ENCODE measurements at regions not wholly inside any gene's neighbourhood (a gene's known extent, or its start where the extent isn't known, plus 50 kb on each side); places are given as distances from the start of the nearest gene placed in this dataset.

DNA sequence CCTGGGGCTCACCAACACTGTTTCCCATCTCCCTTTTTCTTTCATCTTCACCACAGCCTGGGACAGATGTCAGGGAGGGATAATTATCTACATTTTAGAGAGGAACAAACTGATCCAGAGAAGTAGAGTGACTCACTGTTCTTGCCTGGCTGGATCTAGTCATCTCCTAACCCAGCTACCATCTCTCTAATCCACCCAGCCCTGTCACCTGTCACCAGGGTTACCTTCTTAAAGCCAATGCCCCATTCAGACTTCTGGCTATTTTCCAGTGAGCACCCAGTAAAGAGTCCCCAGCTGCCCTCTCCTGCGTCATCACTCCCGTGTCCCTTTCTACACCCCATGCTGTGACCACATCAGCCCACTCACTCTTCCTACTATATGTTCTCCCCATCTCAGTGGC is 68.4 kb upstream of the DUSP5 start:
- Histone ChIP-seq H3K27ac (no peak overlapping the region), H3K4me1 (peaks cover 11% of the 10 kb centered on the region), H3K4me3 (no peak overlapping the region), H3K9me3 (no peaks in the 10 kb centered on the region), H3K36me3 (no peaks in the 10 kb centered on the region), H3K27me3 (no peaks in the 10 kb centered on the region)
- ATAC-seq (no peak), DNase-seq (peak; percentile 25)
- intact Hi-C loops (cut with DNase I), result no loop called here
- TF ChIP-seq, protein P1, sequence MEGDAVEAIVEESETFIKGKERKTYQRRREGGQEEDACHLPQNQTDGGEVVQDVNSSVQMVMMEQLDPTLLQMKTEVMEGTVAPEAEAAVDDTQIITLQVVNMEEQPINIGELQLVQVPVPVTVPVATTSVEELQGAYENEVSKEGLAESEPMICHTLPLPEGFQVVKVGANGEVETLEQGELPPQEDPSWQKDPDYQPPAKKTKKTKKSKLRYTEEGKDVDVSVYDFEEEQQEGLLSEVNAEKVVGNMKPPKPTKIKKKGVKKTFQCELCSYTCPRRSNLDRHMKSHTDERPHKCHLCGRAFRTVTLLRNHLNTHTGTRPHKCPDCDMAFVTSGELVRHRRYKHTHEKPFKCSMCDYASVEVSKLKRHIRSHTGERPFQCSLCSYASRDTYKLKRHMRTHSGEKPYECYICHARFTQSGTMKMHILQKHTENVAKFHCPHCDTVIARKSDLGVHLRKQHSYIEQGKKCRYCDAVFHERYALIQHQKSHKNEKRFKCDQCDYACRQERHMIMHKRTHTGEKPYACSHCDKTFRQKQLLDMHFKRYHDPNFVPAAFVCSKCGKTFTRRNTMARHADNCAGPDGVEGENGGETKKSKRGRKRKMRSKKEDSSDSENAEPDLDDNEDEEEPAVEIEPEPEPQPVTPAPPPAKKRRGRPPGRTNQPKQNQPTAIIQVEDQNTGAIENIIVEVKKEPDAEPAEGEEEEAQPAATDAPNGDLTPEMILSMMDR (IDR thresholded peaks at IDR 0.05), result no peak

DNA sequence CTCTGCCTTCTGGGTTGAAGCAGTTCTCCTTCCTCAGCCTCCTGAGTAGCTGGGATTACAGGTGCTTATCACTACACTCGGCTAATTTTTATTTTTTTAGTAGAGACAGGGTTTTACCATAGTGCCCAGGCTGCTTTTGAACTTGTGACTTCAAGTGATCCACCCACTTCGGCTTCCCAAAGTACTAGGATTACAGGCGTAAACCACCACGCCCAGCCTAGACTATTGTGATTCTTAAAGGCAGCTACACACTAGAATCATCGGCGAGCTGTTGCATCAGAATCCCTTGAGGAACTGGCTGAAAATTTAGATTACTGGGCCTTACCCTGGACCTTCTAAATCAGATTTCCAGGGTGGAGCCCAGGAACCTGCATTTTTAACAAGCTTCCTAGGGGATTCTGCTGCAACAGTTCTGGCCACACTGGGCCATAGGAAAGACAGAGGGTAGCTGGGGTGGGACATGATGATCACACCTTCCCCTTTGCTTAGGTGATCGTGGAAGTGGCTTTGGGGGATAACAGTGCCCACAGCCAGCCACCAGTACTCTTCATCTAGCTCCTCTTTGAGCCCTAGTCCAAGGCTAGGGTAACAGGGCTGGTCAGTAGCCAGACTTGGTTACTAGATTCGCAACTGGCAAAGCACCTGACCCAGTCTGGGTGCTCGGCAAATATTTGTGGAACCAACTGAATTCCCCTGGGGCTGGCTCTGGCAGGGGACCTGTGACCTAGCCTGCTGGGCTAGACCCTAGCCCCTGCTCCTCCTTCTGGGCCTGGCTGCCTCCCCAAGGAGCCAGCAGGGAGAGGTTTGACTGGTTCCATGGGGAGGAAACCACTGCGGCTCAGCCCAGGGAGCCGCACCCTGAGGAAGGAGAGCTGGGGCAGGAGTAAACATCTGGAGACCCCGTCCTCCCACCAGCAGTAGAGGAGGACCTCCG is 67.1 kb upstream of the DUSP5 start:
- H3K36me3 ChIP-seq, result no peaks in the 10 kb centered on the region
- TF ChIP-seq, protein P1 (IDR thresholded peaks at IDR 0.05), result no peak
- DNase-seq (peak; percentile 49), ATAC-seq (peak; percentile 21)
- peaks cover 9% of the 10 kb centered on the region for H3K4me1 ChIP-seq
- H3K9me3 ChIP-seq, result no peaks in the 10 kb centered on the region
- intact Hi-C loops (cut with DNase I), result no loop called here
- no peak overlapping the region for H3K4me3 ChIP-seq
- no peak overlapping the region for H3K27ac ChIP-seq
- H3K27me3 ChIP-seq, result no peaks in the 10 kb centered on the region

GRCh38 chr10:110431659-110432058 is 66.0 kb upstream of the DUSP5 start:
- no peaks in the 10 kb centered on the region for H3K36me3 ChIP-seq
- TF ChIP-seq, protein P1 (IDR thresholded peaks at IDR 0.05), result no peak
- DNase-seq (peak; percentile 29), ATAC-seq (no peak)
- no peaks in the 10 kb centered on the region for H3K27me3 ChIP-seq
- no peak overlapping the region for H3K27ac ChIP-seq
- intact Hi-C loops (cut with DNase I), result no loop called here
- no peak overlapping the region for H3K4me3 ChIP-seq
- H3K9me3 ChIP-seq, result no peaks in the 10 kb centered on the region
- peaks cover 4% of the 10 kb centered on the region for H3K4me1 ChIP-seq

DNA sequence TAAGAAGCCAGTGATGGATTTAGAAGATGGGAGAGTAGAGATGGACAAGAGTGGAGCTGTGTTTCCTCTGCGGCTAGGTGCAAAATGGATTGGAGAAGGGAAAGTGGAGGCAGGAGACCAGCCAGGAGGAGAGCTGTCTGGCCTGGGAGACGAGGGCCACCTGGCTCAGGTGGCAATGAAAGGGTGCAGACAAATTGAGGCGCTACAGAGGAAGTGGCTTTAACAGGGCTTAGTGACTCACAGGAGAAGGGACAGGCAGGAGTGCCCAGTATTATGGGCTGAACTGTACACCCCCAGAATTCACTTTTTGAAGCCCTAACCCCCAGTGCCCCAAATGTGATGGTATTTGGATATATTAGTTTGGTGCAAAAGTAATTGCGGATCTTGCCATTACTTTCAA is 65.6 kb upstream of the DUSP5 start:
- no peak for ATAC-seq

GRCh38 chr10:110432814-110433565 is 64.7 kb upstream of the DUSP5 start:
- DNase-seq (peak; percentile 32), ATAC-seq (no peak)
- intact Hi-C loops (cut with DNase I), result no loop called here
- H3K36me3 ChIP-seq, result no peaks in the 10 kb centered on the region
- no peaks in the 10 kb centered on the region for H3K4me1 ChIP-seq
- H3K27ac ChIP-seq, result no peak overlapping the region
- no peaks in the 10 kb centered on the region for H3K9me3 ChIP-seq
- TF ChIP-seq, protein P1 (IDR thresholded peaks at IDR 0.05), result no peak
- no peaks in the 10 kb centered on the region for H3K27me3 ChIP-seq
- H3K4me3 ChIP-seq, result no peak overlapping the region

More for the DNA sequence above, 65.6 kb upstream of the DUSP5 start:
- TF ChIP-seq, protein P1 (IDR thresholded peaks at IDR 0.05), result no peak
- no peak for DNase-seq
- H3K4me3 ChIP-seq, result no peak overlapping the region
- intact Hi-C loops (cut with DNase I), result no loop called here
- H3K27me3 ChIP-seq, result no peaks in the 10 kb centered on the region
- H3K27ac ChIP-seq, result no peak overlapping the region
- H3K9me3 ChIP-seq, result no peaks in the 10 kb centered on the region
- peaks cover 3% of the 10 kb centered on the region for H3K4me1 ChIP-seq
- no peaks in the 10 kb centered on the region for H3K36me3 ChIP-seq
